GM12878 (cell line): ENCODE measurements at regions not wholly inside any gene's neighbourhood (a gene's known extent, or its start where the extent isn't known, plus 50 kb on each side); places are given as distances from the start of the nearest gene placed in this dataset.

Experiments used
- BHLHE40 ChIP-seq, 2 experiments: fragments of 450-650 bp in 1 of 2; IDR thresholded peaks; 2 replicates each; pipeline ENCODE4 v1.6.1; 2011 to 2017; ENCODE audit warnings: low read depth in 2 of 2, borderline replicate concordance in 1 of 2, improper control_type of control experiment in 1 of 2, low read length in 1 of 2, mild to moderate bottlenecking in 1 of 2
- JUNB ChIP-seq: IDR thresholded peaks from 2 replicates; pipeline ENCODE4 v1.6.1; 2016; ENCODE audit warnings: antibody characterized with exemption, mild to moderate bottlenecking
- KAT2A ChIP-seq: conservative IDR thresholded peaks from 2 replicates; pipeline ENCODE4 v1.6.1; 2011; ENCODE audit warnings: low read depth, low read length; ENCODE audit not compliant: control insufficient read depth
- MTA3 ChIP-seq: IDR thresholded peaks from 2 replicates; pipeline ENCODE4 v1.6.1; 2012; ENCODE audit warnings: low read length, inconsistent platforms, borderline replicate concordance
- PML ChIP-seq: IDR thresholded peaks from 2 replicates; pipeline ENCODE4 v1.6.1; 2012; ENCODE audit warnings: low read length, inconsistent platforms
- RAD21 ChIP-seq: IDR thresholded peaks from 2 replicates; pipeline ENCODE4 v1.6.1; 2011; ENCODE audit warnings: mild to moderate bottlenecking, low read depth, low read length, moderate library complexity; ENCODE audit not compliant: insufficient read depth
- YY1 ChIP-seq: IDR thresholded peaks from 2 replicates; pipeline ENCODE4 v1.6.1; 2011; ENCODE audit warnings: low read depth, mild to moderate bottlenecking, low read length
- ZBTB4 ChIP-seq: fragments of 450-650 bp; formaldehyde crosslinking; IDR thresholded peaks from 2 replicates; pipeline ENCODE4 v1.4.0; 2022; ENCODE audit warnings: mild to moderate bottlenecking, moderate library complexity
- ZNF592 ChIP-seq: fragments of 450-650 bp; IDR thresholded peaks from 2 replicates; pipeline ENCODE4 v1.6.1; 2017; ENCODE audit warnings: mild to moderate bottlenecking, moderate library complexity
- ZNF687 ChIP-seq: fragments of 450-650 bp; IDR thresholded peaks from 2 replicates; pipeline ENCODE4 v1.6.1; 2017; ENCODE audit warnings: mild to moderate bottlenecking, moderate library complexity
- TF ChIP-seq, protein P1 (sequence below), 3 experiments: IDR thresholded peaks in 2 of 3; conservative IDR thresholded peaks in 1 of 3; 2 replicates each; pipeline ENCODE4 v1.5.1; 2011; ENCODE audit warnings: low read depth in 3 of 3, low read length in 3 of 3, mild to moderate bottlenecking in 3 of 3, control low read depth in 2 of 3, moderate library complexity in 2 of 3, inconsistent platforms in 1 of 3, mixed read lengths in 1 of 3; ENCODE audit not compliant: control insufficient read depth in 2 of 3, insufficient read depth in 1 of 3; ENCODE audit errors: extremely low read depth in 1 of 3

GRCh38 chr13:24625331-24625731 is 54.9 kb upstream of the ATP12A start (continued):
- TF ChIP-seq ZNF592 (peak; percentile 97), ZNF687 (peak; percentile 98), ZBTB4 (peak; percentile 91), YY1 (peak; percentile 80), JUNB (peak; percentile 16; the same call in 1 of the 2 replicates), PML (0 out of 2 replicates have a peak, but pooled peaks have one; percentile 32), BHLHE40 (IDR thresholded peaks at IDR 0.05; ENCODE audit: borderline replicate concordance in 1 of 2, low read depth in 2 of 2, low read length in 1 of 2) (no peak), KAT2A (no peak), MTA3 (peak; percentile 45; the same call in 1 of the 2 replicates), RAD21 (peak; percentile 35; the same call in 1 of the 2 replicates)
- TF ChIP-seq, protein P1, sequence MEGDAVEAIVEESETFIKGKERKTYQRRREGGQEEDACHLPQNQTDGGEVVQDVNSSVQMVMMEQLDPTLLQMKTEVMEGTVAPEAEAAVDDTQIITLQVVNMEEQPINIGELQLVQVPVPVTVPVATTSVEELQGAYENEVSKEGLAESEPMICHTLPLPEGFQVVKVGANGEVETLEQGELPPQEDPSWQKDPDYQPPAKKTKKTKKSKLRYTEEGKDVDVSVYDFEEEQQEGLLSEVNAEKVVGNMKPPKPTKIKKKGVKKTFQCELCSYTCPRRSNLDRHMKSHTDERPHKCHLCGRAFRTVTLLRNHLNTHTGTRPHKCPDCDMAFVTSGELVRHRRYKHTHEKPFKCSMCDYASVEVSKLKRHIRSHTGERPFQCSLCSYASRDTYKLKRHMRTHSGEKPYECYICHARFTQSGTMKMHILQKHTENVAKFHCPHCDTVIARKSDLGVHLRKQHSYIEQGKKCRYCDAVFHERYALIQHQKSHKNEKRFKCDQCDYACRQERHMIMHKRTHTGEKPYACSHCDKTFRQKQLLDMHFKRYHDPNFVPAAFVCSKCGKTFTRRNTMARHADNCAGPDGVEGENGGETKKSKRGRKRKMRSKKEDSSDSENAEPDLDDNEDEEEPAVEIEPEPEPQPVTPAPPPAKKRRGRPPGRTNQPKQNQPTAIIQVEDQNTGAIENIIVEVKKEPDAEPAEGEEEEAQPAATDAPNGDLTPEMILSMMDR (IDR thresholded peaks at IDR 0.05 in 2 of 3, conservative IDR thresholded peaks at IDR 0.05 in 1 of 3; ENCODE audit: control insufficient read depth in 2 of 3, extremely low read depth in 1 of 3, insufficient read depth in 1 of 3, low read depth in 3 of 3, low read length in 3 of 3): no peak
